A673 (cell line): ENCODE measurements at regions not wholly inside any gene's neighbourhood (a gene's known extent, or its start where the extent isn't known, plus 50 kb on each side); places are given as distances from the start of the nearest gene placed in this dataset.
"Not testable (repeated sequence)": the region's sequence is repeated elsewhere in the genome, so short reads cannot be mapped to it uniquely, and the experiment has no call there.

Source experiments
- EZH2 ChIP-seq: fragments of 200-600 bp; sonication (generic); IDR thresholded peaks from 2 replicates; pipeline ENCODE4 v1.6.1; 2017; ENCODE audit warnings: borderline replicate concordance, low read depth, mild to moderate bottlenecking, mixed read lengths, antibody characterized with exemption, low read length; ENCODE audit not compliant: poor library complexity, severe bottlenecking
- TF ChIP-seq, protein P1 (sequence below): fragments of 300-800, 200-600 bp; sonication (generic); conservative IDR thresholded peaks from 2 replicates; pipeline ENCODE4 v1.5.1; 2017; ENCODE audit warnings: low read depth, mild to moderate bottlenecking, antibody characterized with exemption, low read length, moderate library complexity, mixed read lengths

DNA sequence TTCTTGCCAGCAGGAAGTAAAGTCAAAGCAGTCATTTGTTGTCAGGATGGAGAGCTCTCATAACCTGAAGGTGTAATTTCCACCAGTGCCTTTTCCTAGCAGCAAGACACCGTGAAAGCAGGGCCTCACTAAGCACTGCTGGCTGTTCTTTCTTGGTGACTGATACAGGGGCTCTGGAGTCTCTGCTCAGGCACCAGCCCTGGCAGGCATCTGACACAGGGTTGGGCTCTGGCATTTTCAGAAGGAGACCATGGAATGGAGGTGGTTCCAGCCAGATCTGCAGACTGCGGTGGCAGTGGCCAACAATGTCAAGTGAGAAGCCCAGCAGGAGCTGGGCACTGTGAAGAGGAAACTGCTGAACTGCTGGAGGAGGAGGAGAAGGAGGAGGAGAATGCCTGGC lies 72.2 kb downstream of the CDRT15L2 start:
- TF ChIP-seq, protein P1, sequence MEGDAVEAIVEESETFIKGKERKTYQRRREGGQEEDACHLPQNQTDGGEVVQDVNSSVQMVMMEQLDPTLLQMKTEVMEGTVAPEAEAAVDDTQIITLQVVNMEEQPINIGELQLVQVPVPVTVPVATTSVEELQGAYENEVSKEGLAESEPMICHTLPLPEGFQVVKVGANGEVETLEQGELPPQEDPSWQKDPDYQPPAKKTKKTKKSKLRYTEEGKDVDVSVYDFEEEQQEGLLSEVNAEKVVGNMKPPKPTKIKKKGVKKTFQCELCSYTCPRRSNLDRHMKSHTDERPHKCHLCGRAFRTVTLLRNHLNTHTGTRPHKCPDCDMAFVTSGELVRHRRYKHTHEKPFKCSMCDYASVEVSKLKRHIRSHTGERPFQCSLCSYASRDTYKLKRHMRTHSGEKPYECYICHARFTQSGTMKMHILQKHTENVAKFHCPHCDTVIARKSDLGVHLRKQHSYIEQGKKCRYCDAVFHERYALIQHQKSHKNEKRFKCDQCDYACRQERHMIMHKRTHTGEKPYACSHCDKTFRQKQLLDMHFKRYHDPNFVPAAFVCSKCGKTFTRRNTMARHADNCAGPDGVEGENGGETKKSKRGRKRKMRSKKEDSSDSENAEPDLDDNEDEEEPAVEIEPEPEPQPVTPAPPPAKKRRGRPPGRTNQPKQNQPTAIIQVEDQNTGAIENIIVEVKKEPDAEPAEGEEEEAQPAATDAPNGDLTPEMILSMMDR, result not testable (repeated sequence)
- TF ChIP-seq EZH2, result not testable (repeated sequence)
